Islet precursor cell (in vitro differentiated cells): ENCODE measurements at regions not wholly inside any gene's neighbourhood (a gene's known extent, or its start where the extent isn't known, plus 50 kb on each side); places are given as distances from the start of the nearest gene placed in this dataset.
A peak's percentile ranks its signal among the peaks of the same experiment; 100 is the strongest.

Source experiments
- DNase-seq: peaks from one replicate; pipeline ENCODE4 v3.0.0-alpha.2; 2018

DNA sequence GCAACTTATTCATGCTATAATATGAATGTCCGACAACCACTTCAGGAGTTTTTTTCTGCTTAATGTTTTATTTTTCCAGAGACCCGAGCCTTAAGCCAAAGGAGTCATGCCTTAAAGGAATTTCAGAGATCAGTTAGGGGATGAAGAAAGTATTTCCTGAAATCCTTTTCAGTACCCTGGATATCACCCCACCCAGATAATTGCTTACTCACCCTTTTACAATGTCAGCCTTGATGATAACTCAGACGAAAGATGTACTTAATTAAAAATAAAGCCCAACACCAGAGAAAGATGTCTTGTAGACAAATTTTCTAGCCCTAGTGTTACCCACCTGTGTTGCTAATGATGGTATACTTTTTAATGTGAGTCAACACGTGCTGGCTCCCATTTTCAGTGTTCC, 124.1 kb downstream of the XCL2 start:
- DNase-seq: no peak

GRCh38 chr1:168416220-168416619, 127.6 kb downstream of the XCL2 start:
- no peak for DNase-seq

DNA sequence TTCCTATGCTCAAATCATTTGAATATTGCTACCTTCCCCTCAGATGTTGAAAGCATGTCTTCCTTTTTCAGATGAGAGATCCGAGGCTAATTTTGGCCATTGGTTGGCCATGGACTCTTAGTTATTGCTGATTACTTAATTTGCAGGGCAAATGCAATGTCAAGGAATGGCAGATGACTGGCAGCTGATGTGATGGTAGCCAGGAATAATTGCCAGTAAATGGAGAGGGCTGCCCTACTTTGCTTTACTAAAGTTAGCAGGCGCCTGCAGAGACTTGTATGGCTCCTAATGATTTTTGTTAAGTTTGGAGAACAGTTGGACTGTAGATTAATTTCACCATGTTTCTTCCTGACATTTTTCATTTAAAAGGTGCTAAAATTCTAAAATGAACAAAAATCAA, 128.9 kb downstream of the XCL2 start:
- DNase-seq: peak; percentile 9

DNA sequence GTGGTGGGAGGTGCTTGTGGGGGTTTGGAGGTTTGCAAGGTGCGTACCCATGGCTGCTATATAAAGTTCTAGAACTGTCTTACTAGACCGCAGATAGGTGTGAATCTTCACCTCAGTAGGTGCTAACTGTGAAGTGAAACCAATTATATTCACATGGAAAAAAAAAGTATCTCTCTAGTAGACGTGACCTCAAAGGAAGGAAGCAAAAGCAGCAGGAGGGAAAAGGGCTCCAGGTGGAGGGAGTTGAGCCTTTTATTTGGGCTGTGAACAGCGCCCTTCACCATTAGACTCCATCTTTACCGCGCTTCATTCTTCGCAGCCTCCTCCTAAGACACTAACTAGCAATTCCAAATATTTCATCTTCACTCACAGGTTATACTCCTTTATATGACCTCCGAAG, 129.8 kb downstream of the TBX19 start:
- no peak for DNase-seq

DNA sequence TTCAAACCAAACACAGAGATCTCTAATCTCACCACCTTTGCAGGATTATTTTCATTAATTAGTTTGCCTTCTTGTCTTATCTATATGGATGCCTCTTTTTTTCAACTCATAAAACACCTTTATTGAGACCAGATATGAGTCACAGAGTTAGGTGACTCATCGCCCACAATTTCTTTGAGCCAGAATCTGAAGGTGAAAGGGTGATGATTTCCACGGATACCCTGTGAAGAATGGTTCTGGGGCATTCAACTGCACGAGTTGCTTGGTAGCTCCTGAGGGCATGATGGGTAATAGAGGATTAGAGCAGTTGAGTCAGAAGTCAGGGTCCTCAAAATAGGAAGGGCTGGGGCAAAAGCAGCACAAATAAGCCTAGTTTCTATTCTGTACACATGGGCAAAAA, 128.2 kb downstream of the TBX19 start:
- DNase-seq: peak; percentile 73

DNA sequence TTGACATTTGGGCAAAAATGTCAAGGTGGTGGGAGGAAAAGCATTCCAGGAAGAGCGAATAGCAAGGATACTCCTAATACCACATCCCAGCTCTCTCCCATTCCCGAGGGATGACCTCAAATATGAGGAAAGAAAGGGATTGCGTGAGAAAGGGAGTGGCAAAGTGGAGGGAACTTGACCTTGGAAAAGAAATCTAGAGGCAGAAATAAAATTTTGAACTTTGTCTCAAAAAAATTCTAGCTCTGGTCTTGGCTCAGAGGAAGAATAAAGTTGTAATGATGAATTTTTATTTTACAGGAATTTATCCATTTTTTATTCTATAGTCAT, 127.8 kb downstream of the TBX19 start:
- DNase-seq: peak; percentile 63

DNA sequence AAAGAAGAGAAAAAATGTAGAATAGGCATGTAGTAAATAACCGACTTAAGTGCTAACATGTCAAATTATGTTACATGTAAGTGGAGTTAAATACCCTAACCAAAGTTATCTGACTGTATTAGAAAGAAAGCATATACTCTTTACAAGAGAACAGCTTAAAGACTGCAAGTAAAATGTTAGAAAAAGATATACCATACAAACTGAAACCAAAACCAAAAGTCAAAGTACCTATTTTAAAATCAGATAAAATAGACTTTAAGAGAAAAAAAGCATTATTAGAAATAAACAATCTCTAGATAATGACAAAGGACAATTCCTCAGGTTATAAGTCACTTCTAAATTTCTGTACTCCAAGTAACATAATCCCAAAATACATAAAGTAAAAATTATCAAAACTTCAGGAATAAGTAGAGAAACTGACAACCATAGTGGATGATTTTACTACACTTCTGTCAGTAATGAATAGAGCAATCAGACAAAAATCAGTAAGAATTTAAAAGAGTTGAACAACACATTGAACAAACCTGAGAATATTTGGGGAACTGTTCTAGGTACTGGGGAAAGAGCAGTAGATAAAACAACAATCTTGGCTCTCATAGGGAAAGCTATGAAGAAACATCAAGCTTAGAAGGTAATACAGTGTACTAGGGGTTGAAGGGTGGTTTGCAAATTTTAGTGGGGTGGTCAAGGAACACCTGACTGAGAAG, 127.3 kb downstream of the TBX19 start:
- no peak for DNase-seq

DNA sequence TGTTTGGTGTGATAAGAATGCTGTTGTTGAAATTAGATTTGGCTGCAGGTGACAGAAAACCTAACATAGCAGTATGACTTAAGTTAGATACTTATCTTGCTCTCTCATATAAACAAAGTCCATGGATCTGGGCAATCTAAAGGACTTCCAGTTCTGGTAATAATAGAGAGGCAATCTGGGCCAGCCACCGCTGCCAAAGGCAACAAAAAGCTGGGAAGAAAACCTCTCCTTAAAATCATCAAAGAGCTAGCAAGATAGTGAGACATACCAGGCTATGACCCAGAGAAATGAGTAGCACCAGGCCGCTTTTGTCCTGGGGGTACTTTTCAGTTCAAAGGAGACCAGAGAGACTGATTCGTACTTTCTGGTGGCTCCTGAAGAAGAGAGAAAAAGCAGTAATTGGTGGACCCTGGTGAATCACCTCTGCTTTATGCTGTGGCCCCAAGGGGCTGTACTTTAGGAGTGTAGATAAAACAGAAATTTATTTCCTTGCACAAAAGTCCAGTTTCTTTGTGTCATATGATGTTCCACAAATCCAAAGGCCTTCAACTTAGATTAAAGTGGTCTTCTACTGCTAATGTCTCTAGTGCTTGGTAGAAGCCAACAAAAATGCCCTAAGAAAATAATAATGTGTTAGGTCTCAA, 125.4 kb downstream of the TBX19 start:
- peak; percentile 91 for DNase-seq

DNA sequence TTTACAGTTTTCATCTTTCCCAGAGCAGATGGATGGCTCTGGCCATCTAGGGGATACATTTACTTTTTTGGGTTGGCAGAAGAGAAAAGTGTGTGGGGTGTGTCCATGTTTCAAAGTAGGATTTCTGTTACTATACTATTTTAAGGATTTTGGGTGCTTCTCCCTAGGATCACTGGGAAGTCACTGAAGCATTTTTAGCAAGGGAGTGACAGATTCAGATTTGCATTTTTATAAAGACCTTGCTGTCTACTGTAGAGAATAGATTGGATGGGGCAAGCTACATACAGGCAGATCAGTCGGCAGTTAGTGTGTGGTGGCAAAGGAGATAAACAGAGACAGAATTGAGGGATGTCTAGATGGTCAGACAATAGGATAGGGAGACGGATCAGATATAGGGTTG, 122.5 kb downstream of the TBX19 start:
- DNase-seq: no peak

- DNase-seq: peak; percentile 4
Observed at GRCh38 chr1:168402466-168402865, 121.8 kb downstream of the TBX19 start.

GRCh38 chr1:168401341-168401740, 120.7 kb downstream of the TBX19 start:
- no peak for DNase-seq

DNA sequence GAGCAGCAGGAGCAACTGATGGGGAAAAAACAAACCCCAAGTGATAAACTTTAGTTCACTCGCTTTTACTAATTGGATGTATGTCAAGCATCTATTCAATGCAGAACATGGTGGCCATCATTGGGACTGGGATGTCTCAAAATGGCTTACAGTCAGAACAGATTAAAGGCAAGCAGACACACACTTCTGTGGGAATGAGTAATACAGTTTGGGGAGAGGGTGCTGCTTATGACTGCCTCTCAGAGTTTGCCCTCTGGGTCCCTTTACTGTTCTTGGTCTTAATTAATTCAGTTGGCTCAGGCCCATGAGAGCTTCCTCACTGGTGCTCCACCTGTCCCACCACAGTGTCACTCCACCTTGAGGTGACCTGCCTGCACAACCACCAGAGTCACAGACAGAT, 119.5 kb downstream of the TBX19 start:
- DNase-seq: peak; percentile 22

GRCh38 chr1:168397806-168398205, 117.1 kb downstream of the TBX19 start:
- DNase-seq: no peak

- no peak for DNase-seq
Observed at GRCh38 chr1:168396940-168397684, 116.4 kb downstream of the TBX19 start.

GRCh38 chr1:168396508-168396907, 115.8 kb downstream of the TBX19 start:
- DNase-seq: no peak

- no peak for DNase-seq
Observed at GRCh38 chr1:168394858-168395257, 114.2 kb downstream of the TBX19 start.

- peak; percentile 50 for DNase-seq
Observed at GRCh38 chr1:168392958-168393549, 112.4 kb downstream of the TBX19 start.

- peak; percentile 60 for DNase-seq
Observed at GRCh38 chr1:168391851-168392681, 111.4 kb downstream of the TBX19 start.

GRCh38 chr1:168390271-168390670, 109.6 kb downstream of the TBX19 start:
- DNase-seq: peak; percentile 5

GRCh38 chr1:168387781-168388760, 107.4 kb downstream of the TBX19 start:
- peak; percentile 22 for DNase-seq

DNA sequence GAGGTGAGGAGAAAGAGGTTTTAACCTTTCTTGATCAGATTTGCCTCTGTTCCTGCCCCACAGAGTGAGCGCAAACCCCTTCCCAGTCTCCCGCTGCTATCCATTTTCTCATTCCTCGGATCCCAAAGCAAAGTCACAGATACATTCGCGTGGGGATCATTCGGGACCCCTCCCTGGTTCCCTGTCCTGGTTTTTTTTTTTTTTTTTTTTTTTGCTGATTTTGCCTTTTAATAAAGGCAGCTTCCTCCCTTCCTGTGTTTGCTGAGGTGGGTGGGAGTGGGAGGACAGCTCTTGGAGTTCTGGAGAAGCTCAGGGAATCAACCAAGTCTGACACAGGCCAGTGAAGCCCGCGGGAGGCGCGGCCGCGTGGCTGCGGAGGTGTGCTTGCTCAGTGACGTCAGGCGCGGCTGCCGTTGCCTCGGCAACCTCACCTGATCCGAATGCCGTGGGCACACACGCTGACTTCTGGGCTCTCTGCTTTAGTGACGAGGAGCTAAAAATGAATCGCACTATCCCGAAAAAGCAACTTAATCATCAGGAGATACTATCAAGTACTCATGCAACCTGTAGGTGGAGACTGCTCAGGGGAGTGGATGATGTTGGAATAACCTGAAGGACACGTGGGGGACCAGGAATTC, 106.4 kb downstream of the TBX19 start:
- peak; percentile 83 for DNase-seq
